Body of pancreas (tissue), 4 donors: ENCODE measurements at regions not wholly inside any gene's neighbourhood (a gene's known extent, or its start where the extent isn't known, plus 50 kb on each side); places are given as distances from the start of the nearest gene placed in this dataset.

Source experiments
- ATAC-seq: fragments of 150-250 bp; one replicate; pipeline ENCODE4 v1.9.1; 2016
- DNase-seq, 4 donors: peaks; one replicate each; pipeline ENCODE4 v3.0.0-alpha.2; 2019
- H3K27ac ChIP-seq, 4 donors: fragments of 200-600 bp; sonication (generic); 1 replicate in 3 of 4; 2 replicates in 1 of 4; pipeline versions ENCODE4 v1.5.1 to v1.6.1; 2016 to 2019; ENCODE audit warnings: mild to moderate bottlenecking in 1 of 4, mixed read lengths in 1 of 4, moderate library complexity in 1 of 4
- H3K27me3 ChIP-seq, 2 donors: fragments of 200-600 bp; sonication (generic); one replicate each; pipeline ENCODE4 v1.6.0; 2016; ENCODE audit warnings: mild to moderate bottlenecking in 1 of 2
- H3K36me3 ChIP-seq, 2 donors: fragments of 200-600 bp; sonication (generic); replicated peaks in 1 of 2; 2 replicates each; pipeline ENCODE4 v1.5.1; 2016; ENCODE audit warnings: low read depth in 2 of 2; ENCODE audit not compliant: insufficient read depth in 1 of 2
- H3K4me1 ChIP-seq: fragments of 200-600 bp; sonication (generic); one replicate; pipeline ENCODE4 v1.6.0; 2016
- H3K4me3 ChIP-seq, 2 donors: fragments of 200-600 bp; sonication (generic); 1 replicate in 1 of 2; 2 replicates in 1 of 2; pipeline ENCODE4 v1.5.1; 2016 to 2019
- H3K9me3 ChIP-seq, 3 donors: fragments of 200-600 bp; sonication (generic); 1 replicate in 2 of 3; 2 replicates in 1 of 3; pipeline ENCODE4 v1.5.1; 2016
- CTCF ChIP-seq, 7 experiments: fragments of 450-650 bp in 4 of 7; fragments of 200-600 bp in 3 of 7; sonication (generic) in 3 of 7; IDR thresholded peaks; one replicate each; pipeline ENCODE4 v1.5.1; 2016 to 2019; ENCODE audit warnings: antibody characterized with exemption in 7 of 7
- POLR2A ChIP-seq, 3 donors: fragments of 450-650 bp; IDR thresholded peaks; one replicate each; pipeline ENCODE4 v1.6.1; 2016; ENCODE audit warnings: antibody characterized with exemption in 3 of 3, mild to moderate bottlenecking in 2 of 3
- WGBS, 2 donors: methylation state at CpG; one replicate each; pipeline ENCODE4 v1.1.5; 2017; 5-methylcytosine and 5-hydroxymethylcytosine counted together
- intact Hi-C: fragments of 100-400 bp; cut with DNase I; formaldehyde crosslinking; loops from one replicate; pipeline ENCODE4 v1.15.1; 2023

DNA sequence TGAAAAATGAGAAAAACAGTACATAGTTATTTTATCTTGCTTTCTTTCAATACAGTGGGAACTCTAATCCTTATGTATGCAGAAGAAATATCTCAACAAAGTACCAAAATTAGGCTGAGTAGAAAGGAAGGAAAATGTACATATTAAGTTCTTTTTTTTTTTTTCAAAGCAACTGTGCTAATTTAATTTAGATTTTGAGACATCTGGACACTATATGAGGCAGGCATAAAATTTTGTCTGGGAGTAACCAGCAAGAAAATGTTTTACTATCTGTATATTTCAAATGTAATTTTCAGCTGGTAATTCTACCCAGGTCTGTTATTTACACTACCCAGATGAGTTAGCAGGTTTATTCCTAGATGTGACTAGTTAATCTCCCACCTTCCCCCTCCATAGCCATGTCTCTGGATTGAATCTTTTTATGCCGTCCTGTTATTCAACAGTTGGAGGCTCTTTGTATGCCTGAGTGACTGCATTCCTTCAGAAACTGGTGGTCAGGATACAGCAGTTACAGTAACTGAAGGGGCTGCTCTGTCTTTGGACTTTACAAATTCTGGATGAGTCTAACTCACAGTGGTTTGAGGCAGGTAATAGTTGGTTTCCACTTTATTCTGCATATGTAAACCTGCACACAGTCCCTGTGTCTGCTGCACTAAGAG, 633.6 kb downstream of the PCDH18 start:
- no peaks in the 10 kb centered on the region for H3K4me1 ChIP-seq
- no peak overlapping the region for H3K27ac ChIP-seq
- DNase-seq = no peak
- H3K9me3 ChIP-seq = no peaks in the 10 kb centered on the region
- no peak for ATAC-seq
- TF ChIP-seq CTCF (IDR thresholded peaks at IDR 0.05) = no peak
- no peak for TF ChIP-seq POLR2A (IDR thresholded peaks at IDR 0.05)
- no peak overlapping the region for H3K4me3 ChIP-seq
- no peaks in the 10 kb centered on the region for H3K36me3 ChIP-seq
- 33 to 35% methylated on average over 1 of the region's 1 CpG for WGBS, 2 donors
- intact Hi-C loops = no loop called here
- H3K27me3 ChIP-seq = no peaks in the 10 kb centered on the region

DNA sequence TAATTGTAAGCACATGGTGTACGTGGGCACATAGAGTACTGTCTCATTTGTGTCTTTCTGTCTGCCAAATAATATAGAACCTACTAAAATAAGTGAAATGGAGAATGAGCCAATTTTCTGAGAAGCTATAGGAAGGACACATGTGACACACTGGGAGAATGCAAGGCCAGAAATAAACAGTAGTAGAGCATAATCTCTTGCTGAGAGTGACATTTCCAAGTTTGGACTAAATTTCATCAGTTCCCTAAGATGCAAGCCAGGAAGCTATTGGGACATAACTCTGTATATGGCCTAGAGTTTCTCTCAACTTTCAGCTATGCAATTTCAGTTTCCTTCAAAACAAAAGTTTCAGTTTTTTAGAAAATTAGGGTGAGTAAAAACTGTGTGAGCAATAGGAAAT, 638.7 kb downstream of the PCDH18 start:
- WGBS, 2 donors = 42 to 60% methylated on average over 1 of the region's 1 CpG
- ATAC-seq (no peak), DNase-seq (no peak)
- Histone ChIP-seq H3K36me3 (no peaks in the 10 kb centered on the region), H3K27ac (no peak overlapping the region), H3K4me1 (no peaks in the 10 kb centered on the region), H3K27me3 (no peaks in the 10 kb centered on the region), H3K4me3 (no peak overlapping the region), H3K9me3 (no peaks in the 10 kb centered on the region)
- intact Hi-C loops = no loop called here
- TF ChIP-seq POLR2A (IDR thresholded peaks at IDR 0.05) = no peak
- TF ChIP-seq CTCF (IDR thresholded peaks at IDR 0.05) = no peak

- 60 to 62% methylated on average over 2 of the region's 2 CpGs for WGBS, 2 donors
- DNase-seq (no peak), ATAC-seq (no peak)
- Histone ChIP-seq H3K27ac (no peak overlapping the region), H3K36me3 (no peaks in the 10 kb centered on the region), H3K9me3 (no peaks in the 10 kb centered on the region), H3K4me1 (no peaks in the 10 kb centered on the region), H3K4me3 (no peak overlapping the region), H3K27me3 (no peaks in the 10 kb centered on the region)
- intact Hi-C loops = no loop called here
- TF ChIP-seq CTCF (IDR thresholded peaks at IDR 0.05) (no peak), POLR2A (IDR thresholded peaks at IDR 0.05) (no peak)
These were observed 650.6 kb downstream of the PCDH18 start for GRCh38 chr4:136881666-136882065.

DNA sequence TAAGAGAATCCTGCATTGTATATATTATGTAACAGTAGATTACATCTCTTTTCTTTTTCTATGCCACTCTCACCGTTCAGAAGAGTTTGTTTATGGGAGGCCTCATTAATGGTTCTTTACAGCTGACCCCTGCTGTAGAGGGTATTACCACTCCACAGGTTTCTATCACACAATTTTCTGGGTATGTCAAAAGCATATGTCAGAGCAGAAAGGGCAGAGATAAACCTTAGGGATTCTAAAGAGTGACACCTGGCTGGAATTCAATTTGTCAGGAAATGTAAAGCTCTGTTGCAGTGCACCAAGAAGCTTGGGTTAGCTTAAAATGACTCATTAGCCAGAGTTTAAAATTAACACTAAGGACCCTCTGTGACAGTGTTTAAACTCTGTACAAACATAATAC, 658.7 kb downstream of the PCDH18 start:
- Histone ChIP-seq H3K27me3 (no peaks in the 10 kb centered on the region), H3K4me3 (no peak overlapping the region), H3K9me3 (no peaks in the 10 kb centered on the region), H3K27ac (no peak overlapping the region), H3K36me3 (no peaks in the 10 kb centered on the region), H3K4me1 (no peaks in the 10 kb centered on the region)
- ATAC-seq = no peak
- no peak for DNase-seq
- TF ChIP-seq CTCF (IDR thresholded peaks at IDR 0.05) (no peak), POLR2A (IDR thresholded peaks at IDR 0.05) (no peak)
- WGBS, 2 donors = 69 to 78% methylated on average over 1 of the region's 1 CpG
- intact Hi-C loops = no loop called here

DNA sequence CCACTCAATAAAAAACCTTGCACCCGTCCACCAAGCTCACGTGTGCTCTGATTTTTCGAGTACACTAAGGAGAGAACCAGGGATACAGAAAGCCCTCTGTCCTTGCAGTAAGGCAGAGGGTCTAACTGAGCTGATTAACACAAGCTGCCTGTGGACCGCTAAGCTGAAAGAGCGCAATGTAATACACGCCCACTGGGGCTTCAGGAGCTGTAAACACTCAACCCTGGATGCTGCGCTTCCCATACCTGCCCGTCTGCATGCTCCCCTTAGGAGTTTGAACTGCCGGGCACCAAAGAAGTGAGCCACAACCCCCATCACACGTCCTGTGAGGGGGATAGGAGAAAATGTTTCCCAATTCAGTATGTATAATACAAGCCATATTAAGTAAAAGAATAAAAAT, 664.8 kb downstream of the PCDH18 start:
- ATAC-seq (no peak), DNase-seq (no peak)
- H3K4me3 ChIP-seq = no peak overlapping the region
- H3K36me3 ChIP-seq = no peaks in the 10 kb centered on the region
- 45 to 60% methylated on average over 10 of the region's 10 CpGs for WGBS, 2 donors
- H3K9me3 ChIP-seq = no peaks in the 10 kb centered on the region
- TF ChIP-seq POLR2A (IDR thresholded peaks at IDR 0.05) = no peak
- no peak for TF ChIP-seq CTCF (IDR thresholded peaks at IDR 0.05)
- intact Hi-C loops = no loop called here
- H3K27ac ChIP-seq = no peak overlapping the region
- H3K4me1 ChIP-seq = peaks cover 8% of the 10 kb centered on the region
- no peaks in the 10 kb centered on the region for H3K27me3 ChIP-seq
